ENCODE measurements at regions not wholly inside any gene's neighbourhood (a gene's known extent, or its start where the extent isn't known, plus 50 kb on each side); places are given as distances from the start of the nearest gene placed in this dataset.

GRCh38 chr1:30191154-30191702 lies 532.2 kb downstream of the MATN1 start:
- DNase-seq, result no peak

GRCh38 chr1:30190511-30191153 lies 532.8 kb downstream of the MATN1 start:
- DNase-seq, result no peak

DNA sequence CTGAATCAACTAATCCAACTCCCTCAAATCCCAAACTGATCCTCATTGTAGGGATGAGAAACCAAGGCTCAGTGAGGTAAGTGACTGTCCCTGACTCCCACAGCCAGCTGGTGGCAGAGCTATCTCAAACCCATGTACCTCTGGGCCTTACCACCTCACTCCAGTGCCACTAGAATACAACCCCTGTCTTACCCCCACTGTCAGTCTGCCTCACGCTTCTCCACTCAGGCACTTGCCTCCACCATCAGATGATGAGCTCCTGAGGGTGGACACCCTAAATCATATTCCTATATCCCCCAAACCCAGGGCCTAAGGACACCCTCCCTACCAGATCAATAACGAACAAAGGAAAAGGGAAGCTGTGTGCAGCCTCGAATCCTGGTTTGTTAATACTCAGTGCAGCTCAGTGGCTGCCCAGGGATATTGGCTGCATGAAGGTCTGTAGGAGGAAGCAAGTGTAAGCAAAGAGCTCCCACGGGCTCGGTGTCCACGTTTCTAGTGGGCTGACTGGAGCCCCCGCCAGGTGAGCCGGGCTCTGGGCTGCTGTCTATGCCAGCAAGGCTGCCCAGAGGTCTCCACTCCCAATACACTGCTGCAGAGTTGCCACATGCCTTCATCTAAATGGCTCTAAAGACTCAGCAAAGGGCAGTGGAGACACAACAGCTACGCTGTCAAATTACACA lies 533.4 kb downstream of the MATN1 start:
- no peak for DNase-seq

GRCh38 chr1:30188999-30189398 lies 534.4 kb downstream of the MATN1 start:
- DNase-seq, result no peak

- no peak for DNase-seq
Measured at GRCh38 chr1:30188329-30188728, 535.1 kb downstream of the MATN1 start.

DNA sequence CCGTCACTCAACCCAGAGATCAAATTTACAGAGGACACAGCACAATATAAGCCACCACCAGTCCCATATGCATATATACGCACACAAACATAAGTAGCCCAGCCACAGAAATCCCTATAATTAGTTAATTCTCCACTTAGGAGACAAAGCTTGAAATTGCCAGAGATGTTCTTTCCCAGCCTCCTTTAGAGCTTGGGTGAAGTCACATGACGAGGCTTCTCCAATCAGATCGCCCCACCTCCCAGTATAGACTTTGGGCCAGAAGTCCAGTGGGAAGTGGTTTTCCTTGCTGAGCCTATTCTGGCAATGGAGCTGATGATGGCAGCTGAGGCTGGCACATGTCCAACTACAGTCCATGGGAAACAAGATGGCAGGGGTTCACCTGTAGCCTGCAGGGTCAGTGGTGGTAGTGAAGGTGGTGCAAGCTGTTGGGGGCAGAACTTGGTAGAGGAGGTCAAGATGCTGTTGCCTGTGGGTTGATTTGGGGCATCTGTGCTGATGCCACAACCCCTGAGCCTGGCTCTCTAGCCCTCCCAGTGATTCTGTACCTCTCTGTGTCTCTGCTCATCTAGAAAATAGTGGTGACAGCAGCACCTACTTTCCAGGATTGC lies 535.9 kb downstream of the MATN1 start:
- DNase-seq, result no peak

DNA sequence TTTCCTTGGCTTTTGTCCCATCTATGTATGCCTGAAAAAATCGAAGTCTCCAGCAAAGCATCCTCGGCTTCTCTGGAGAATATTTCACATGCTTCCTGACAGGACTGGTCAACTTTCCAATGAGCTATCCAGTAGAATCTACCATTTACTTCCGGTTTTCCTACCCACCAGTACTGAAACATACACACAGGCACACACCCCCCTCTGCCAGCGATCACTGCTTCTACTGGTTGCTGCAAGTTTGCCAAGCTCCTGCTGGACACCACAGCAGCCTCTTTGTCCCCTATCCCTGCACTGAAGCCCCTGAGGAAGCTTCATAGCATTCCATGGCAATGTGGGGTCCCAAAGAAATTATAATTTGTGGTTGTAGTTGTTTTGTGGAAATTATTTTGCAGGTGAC lies 536.8 kb downstream of the MATN1 start:
- DNase-seq, result no peak

DNA sequence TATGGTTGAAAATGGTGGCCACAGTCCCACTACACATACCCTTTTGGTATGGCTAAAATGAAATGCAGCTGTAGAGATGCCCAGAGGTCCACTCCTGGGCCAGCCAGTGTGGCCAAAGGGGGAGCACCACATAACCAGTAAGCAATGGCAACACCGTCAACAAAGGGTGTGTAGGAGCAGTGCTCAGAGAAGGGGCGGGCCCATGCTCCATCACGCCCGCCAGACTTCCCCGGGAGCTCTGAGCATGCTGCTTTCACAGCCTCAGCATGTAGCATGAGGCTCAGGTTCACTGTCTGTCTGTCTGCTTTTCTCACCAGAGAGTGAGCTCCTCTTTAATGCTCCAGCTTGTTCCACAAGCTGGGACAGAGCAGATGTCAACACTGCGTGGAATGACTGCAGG lies 537.6 kb downstream of the MATN1 start:
- DNase-seq, result no peak

DNA sequence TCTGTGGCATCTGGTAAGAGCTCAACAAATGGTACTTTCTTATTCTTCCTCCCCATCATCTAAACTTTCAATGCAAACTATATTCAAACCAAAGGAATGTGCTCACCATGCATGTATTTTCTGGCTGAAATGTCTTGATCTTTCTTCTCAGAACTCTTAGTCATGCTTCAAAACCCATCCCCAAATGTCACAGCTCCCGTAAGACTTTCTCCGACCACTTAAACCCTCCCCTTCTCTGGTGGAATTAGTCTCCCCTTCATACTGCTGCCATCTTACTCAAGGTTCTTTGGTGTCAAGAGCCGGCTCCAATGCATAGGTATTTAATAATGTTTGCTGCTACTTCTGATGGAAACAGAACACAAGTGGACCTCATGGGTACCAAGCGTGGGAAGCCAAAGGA lies 538.1 kb downstream of the MATN1 start:
- no peak for DNase-seq

- DNase-seq, result no peak
Measured at GRCh38 chr1:30184393-30185141, 538.8 kb downstream of the MATN1 start.

DNA sequence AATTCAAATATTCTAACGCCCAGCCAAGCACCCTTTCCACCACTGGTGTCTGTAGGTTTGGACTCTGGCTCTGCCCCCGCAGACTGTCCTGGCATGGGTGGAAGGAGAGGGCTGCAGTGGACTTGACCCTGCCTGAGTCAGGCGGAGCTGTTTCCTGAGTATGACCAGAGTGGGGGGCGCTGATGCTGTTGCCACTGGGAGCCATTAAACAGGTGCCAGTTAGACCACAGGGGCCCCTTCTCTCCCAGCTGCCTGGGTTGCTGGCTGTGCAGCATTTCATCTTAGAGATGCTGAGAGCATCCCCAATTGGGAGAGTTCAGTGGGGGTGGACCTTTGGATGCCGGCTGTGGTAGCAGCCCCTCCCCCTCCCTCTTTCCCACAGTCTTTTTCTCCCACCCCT lies 539.5 kb downstream of the MATN1 start:
- DNase-seq, result no peak

- DNase-seq, result no peak
Measured at GRCh38 chr1:30183006-30183405, 540.4 kb downstream of the MATN1 start.

DNA sequence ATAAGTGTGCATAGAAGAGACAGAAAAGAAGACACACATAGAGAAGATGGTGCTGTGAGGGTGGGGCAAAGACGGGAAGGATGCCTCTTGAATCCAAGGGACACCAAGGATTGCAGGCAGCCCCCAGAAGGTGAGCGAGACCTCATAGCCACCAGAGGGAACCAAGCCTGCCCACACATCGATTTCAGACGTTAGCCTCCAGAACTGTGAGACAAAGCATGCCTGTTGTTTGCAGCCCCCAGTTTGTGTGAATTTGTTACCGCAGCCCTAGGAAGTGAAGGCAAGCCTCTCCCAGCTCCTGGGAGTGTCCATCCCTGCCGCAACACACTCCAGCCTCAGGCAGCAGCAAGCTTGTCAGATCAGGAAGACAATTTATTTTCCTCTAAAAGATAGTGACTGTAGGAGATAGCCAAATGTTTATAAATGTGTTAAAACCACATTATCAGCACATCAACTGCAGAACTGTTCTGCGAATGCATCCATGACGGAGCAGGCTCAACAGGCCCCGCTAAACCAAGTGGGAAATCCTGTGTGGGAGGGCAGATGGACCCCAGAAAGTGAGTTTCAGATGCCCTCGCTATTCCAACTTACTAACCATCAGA lies 543.3 kb downstream of the MATN1 start:
- no peak for DNase-seq

- no peak for DNase-seq
Measured at GRCh38 chr1:30176477-30176876, 546.9 kb downstream of the MATN1 start.

DNA sequence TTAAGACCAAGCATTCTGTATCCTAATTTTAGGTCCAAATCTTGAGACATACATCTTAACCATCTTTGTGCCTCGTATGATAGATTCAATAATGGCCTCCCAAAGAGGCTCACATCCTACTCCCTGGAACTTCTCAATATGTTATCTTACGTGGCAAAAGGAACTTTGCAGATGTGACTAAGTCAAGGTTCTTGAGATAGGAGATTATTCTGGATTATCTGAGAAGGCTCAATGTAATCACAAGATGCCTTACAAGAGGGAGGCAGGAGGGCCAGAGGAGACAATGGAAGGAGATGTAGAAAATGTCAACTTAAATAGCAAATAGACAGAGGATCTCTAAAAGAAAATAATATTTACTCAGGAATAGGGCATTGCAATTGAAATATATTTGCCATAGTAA lies 548.9 kb downstream of the MATN1 start:
- DNase-seq, result no peak

DNA sequence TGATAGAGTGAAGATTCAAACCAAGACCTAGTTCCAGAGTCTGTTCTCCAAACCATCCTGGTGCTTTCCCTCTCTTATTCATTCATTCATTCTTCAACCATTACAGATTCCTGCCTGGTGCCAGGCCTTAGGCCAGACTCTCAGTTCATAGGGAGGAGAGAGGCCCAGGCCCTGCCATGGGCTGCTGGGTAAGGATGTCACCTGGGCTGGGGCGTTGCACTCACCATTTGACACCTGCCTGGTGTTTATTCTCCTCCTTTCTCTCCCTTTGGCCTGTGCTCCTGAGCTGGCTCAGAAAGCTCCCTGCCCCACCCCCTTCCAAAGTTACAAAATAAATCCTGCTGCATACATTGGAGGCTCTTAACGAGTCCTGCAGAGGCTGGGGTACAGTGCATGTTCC lies 549.8 kb downstream of the MATN1 start:
- DNase-seq, result no peak

DNA sequence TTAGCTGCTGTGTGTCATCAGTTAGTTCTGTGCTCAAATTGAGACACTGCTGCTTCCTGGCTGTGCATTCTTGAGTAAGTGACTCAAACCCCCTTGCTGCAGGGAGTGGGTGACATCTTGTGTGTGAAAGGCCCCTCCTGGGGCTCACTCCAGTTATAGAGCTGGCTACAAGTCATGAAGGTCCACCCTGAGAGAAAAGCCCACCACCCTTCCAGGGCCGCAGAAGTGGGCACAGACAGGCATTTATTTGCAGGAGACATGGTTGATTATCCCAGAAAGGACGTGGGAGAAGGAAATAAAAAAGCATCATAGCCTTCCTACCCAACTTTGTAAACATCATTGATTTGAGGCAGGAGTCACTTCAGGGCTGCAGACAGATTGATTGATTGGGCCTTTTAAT lies 550.6 kb downstream of the MATN1 start:
- no peak for DNase-seq

GRCh38 chr1:30172299-30172694 lies 551.1 kb downstream of the MATN1 start:
- DNase-seq, result no peak

DNA sequence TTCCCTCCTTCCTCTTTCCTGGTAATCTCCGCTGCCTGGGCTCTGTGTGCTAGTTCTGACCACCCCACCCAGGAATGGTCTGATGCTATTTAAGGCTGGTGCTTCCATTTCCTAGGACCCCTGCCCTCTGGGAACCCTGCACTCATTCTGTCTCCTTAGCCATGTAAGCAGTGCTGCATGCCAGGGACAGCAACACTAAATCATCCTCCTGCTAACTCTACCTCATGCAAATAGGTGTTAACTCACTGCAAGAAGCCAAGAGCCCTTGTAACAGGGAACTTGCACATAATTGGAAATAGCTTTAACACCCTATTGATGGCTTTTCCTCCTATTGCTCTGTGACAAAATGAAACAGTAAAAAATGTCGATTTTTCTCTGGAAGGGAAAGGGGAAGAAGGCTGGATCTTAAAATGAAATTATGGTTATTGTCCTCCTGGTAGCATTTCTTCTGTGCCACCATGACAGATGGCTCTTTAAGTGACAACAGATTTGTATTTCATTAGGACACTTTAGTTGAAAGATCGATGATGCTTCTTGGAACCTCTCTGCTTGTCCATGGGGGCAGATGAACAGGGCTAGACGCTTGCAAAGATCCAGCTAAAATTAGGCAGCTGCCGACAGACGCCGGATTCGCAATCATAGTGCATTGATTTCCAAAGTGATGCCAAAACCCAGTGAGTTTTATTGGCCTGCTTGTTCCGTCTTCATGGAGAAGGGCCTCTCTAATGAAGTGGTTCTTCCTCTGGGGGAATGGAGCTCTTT lies 551.7 kb downstream of the MATN1 start:
- DNase-seq, result no peak

GRCh38 chr1:30169269-30169668 lies 554.1 kb downstream of the MATN1 start:
- DNase-seq, result no peak

DNA sequence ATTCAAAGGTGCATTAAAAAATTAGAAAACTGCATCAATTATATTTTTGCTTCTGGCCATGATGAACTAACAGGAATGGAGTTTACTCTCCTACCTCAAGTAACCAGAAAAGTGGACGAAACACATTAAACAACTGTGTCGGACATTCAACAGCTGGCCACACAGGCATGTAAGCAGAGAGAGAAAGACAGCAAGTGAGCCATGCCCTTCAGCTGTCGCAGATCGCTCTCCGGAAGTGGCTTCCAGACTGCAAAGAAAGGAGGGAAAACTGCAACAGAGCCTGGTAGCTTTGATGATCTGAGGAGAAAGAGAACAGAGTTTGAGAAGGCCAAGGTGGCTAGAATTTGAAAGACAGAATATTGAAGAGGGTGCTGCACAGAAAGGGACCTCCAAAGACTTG lies 557.2 kb downstream of the MATN1 start:
- DNase-seq, result no peak

- no peak for DNase-seq
Measured at GRCh38 chr1:30165116-30165515, 558.3 kb downstream of the MATN1 start.

All from GDM1 (cell line).